CD4-positive, alpha-beta T cell (primary cell): ENCODE measurements at regions not wholly inside any gene's neighbourhood (a gene's known extent, or its start where the extent isn't known, plus 50 kb on each side); places are given as distances from the start of the nearest gene placed in this dataset.

ENCODE experiments used
- ATAC-seq: fragments of 200-7000 bp; cut with Tn5 transposase; one replicate; pipeline ENCODE4 v1.10.0; 2022; ENCODE audit warnings: mild to moderate bottlenecking; ENCODE audit not compliant: poor library complexity
- CTCF ChIA-PET: fragments of 350-600 bp; sonication (Branson Sonifier 250); formaldehyde crosslinking; loops from one replicate; lab custom pipeline; 2021; ENCODE audit warnings: antibody characterized with exemption, inconsistent platforms; lab: Charles Lee
- POLR2A ChIA-PET: fragments of 350-600 bp; sonication (Branson Sonifier 250); formaldehyde crosslinking; loops from one replicate; lab custom pipeline; 2021; ENCODE audit warnings: antibody characterized with exemption, inconsistent platforms; lab: Charles Lee
- DNase-seq, 14 experiments: peaks; one replicate each; pipeline ENCODE4 v3.0.0-alpha.2; 2013 to 2020; ENCODE audit warnings: mixed read lengths in 2 of 14
- H3K27ac ChIP-seq, 2 donors: one replicate each; pipeline versions ENCODE4 v1.5.1 to v1.7.0; 2013; ENCODE audit warnings: low read length in 2 of 2, low read depth in 1 of 2, mild to moderate bottlenecking in 1 of 2
- H3K27me3 ChIP-seq, 2 experiments: 1 replicate in 1 of 2; 2 replicates in 1 of 2; pipeline versions ENCODE4 v1.6.1 to v1.7.0; 2013; ENCODE audit warnings: low read length in 2 of 2, control low read depth in 1 of 2, mild to moderate bottlenecking in 1 of 2, moderate library complexity in 1 of 2; ENCODE audit not compliant: insufficient read depth in 2 of 2, control insufficient read depth in 1 of 2
- H3K36me3 ChIP-seq: one replicate; pipeline ENCODE4 v1.6.1; 2013; ENCODE audit warnings: low read length, control low read depth; ENCODE audit not compliant: insufficient read depth
- H3K4me1 ChIP-seq: one replicate; pipeline ENCODE4 v1.6.1; 2013; ENCODE audit warnings: low read length, control low read depth; ENCODE audit not compliant: insufficient read depth
- H3K4me3 ChIP-seq: one replicate; pipeline ENCODE4 v1.5.1; 2013; ENCODE audit warnings: mild to moderate bottlenecking, low read length, moderate library complexity
- H3K9me3 ChIP-seq, 2 experiments: 1 replicate in 1 of 2; 2 replicates in 1 of 2; pipeline versions ENCODE4 v1.6.1 to v1.7.0; 2013; ENCODE audit warnings: low read length in 2 of 2, mild to moderate bottlenecking in 2 of 2, control low read depth in 1 of 2, moderate library complexity in 1 of 2; ENCODE audit not compliant: control insufficient read depth in 1 of 2, insufficient read depth in 1 of 2
- H3K27ac Mint-ChIP-seq: one replicate; pipeline ENCODE4 v1.8.0; 2020; ENCODE audit warnings: mixed read lengths
- H3K27me3 Mint-ChIP-seq: one replicate; pipeline ENCODE4 v1.8.0; 2021; ENCODE audit warnings: mixed read lengths
- H3K36me3 Mint-ChIP-seq: one replicate; pipeline ENCODE4 v1.8.0; 2021; ENCODE audit warnings: low read depth, mixed read lengths
- H3K4me1 Mint-ChIP-seq: one replicate; pipeline ENCODE4 v1.8.0; 2021; ENCODE audit warnings: low read depth, mixed read lengths
- H3K4me3 Mint-ChIP-seq: one replicate; pipeline ENCODE4 v1.8.0; 2020; ENCODE audit warnings: mild to moderate bottlenecking, mixed read lengths
- H3K9me3 Mint-ChIP-seq: one replicate; pipeline ENCODE4 v1.8.0; 2020; ENCODE audit warnings: mixed read lengths
- CTCF ChIP-seq: fragments of 200-600 bp; IDR thresholded peaks from one replicate; pipeline ENCODE4 v1.8.0; 2022; ENCODE audit warnings: antibody characterized with exemption, mild to moderate bottlenecking
- intact Hi-C, 2 experiments: fragments of 100-400 bp; cut with DNase I in 1 of 2; cut with micrococcal nuclease in 1 of 2; formaldehyde crosslinking; loops; one replicate each; pipeline versions ENCODE4 v1.15.1 to v1.9.0; 2023 to 2025; cut with DNase I, micrococcal nuclease

GRCh38 chr9:11335011-11335410 lies 722.2 kb upstream of the PTPRD start:
- no peak for DNase-seq
- no peak for TF ChIP-seq CTCF
- Mint-ChIP-seq H3K4me3 (no peak overlapping the region), H3K9me3 (peaks cover 9% of the 10 kb centered on the region), H3K36me3 (no peaks in the 10 kb centered on the region), H3K4me1 (no peaks in the 10 kb centered on the region), H3K27me3 (no peaks in the 10 kb centered on the region), H3K27ac (no peak overlapping the region)
- CTCF ChIA-PET, result no interaction called here
- Histone ChIP-seq H3K4me1 (no peaks in the 10 kb centered on the region), H3K4me3 (no peak overlapping the region), H3K36me3 (no peaks in the 10 kb centered on the region), H3K27me3 (no peaks in the 10 kb centered on the region), H3K9me3 (peaks cover 4% of the 10 kb centered on the region in 2 experiments), H3K27ac (no peak overlapping the region)
- POLR2A ChIA-PET, result no interaction called here
- ATAC-seq, result no peak
- intact Hi-C loops, result no loop called here

GRCh38 chr9:11338130-11338529 lies 725.3 kb upstream of the PTPRD start:
- no peak overlapping the region for H3K27ac ChIP-seq
- intact Hi-C loops, result no loop called here
- no peaks in the 10 kb centered on the region for H3K9me3 ChIP-seq
- no peak for TF ChIP-seq CTCF
- H3K27ac Mint-ChIP-seq, result no peak overlapping the region
- no peak overlapping the region for H3K4me3 Mint-ChIP-seq
- no peaks in the 10 kb centered on the region for H3K36me3 Mint-ChIP-seq
- CTCF ChIA-PET, result no interaction called here
- H3K9me3 Mint-ChIP-seq, result peaks cover 10% of the 10 kb centered on the region
- no peaks in the 10 kb centered on the region for H3K4me1 Mint-ChIP-seq
- no peaks in the 10 kb centered on the region for H3K27me3 ChIP-seq
- DNase-seq (no peak), ATAC-seq (no peak)
- no peaks in the 10 kb centered on the region for H3K4me1 ChIP-seq
- no peaks in the 10 kb centered on the region for H3K27me3 Mint-ChIP-seq
- no peaks in the 10 kb centered on the region for H3K36me3 ChIP-seq
- POLR2A ChIA-PET, result no interaction called here
- no peak overlapping the region for H3K4me3 ChIP-seq

GRCh38 chr9:11340654-11341053 lies 727.9 kb upstream of the PTPRD start:
- intact Hi-C loops, result no loop called here
- DNase-seq, result no peak
- POLR2A ChIA-PET, result no interaction called here
- no peaks in the 10 kb centered on the region for H3K27me3 Mint-ChIP-seq
- no peak overlapping the region for H3K4me3 Mint-ChIP-seq
- Histone ChIP-seq H3K9me3 (peaks cover 0 to 4% of the 10 kb centered on the region in 2 experiments), H3K4me3 (no peak overlapping the region), H3K4me1 (no peaks in the 10 kb centered on the region), H3K36me3 (no peaks in the 10 kb centered on the region), H3K27me3 (no peaks in the 10 kb centered on the region), H3K27ac (no peak overlapping the region)
- H3K27ac Mint-ChIP-seq, result no peak overlapping the region
- TF ChIP-seq CTCF, result no peak
- H3K9me3 Mint-ChIP-seq, result peaks cover 8% of the 10 kb centered on the region
- no peak for ATAC-seq
- no peaks in the 10 kb centered on the region for H3K4me1 Mint-ChIP-seq
- H3K36me3 Mint-ChIP-seq, result no peaks in the 10 kb centered on the region
- CTCF ChIA-PET, result no interaction called here
